GM12874 (cell line): ENCODE measurements at regions not wholly inside any gene's neighbourhood (a gene's known extent, or its start where the extent isn't known, plus 50 kb on each side); places are given as distances from the start of the nearest gene placed in this dataset.

Source experiments
- TF ChIP-seq, protein P1 (sequence below): IDR thresholded peaks from 2 replicates; pipeline ENCODE4 v1.5.1; 2011; ENCODE audit warnings: low read depth, mild to moderate bottlenecking, control low read depth, low read length, moderate library complexity; ENCODE audit not compliant: insufficient read depth

DNA sequence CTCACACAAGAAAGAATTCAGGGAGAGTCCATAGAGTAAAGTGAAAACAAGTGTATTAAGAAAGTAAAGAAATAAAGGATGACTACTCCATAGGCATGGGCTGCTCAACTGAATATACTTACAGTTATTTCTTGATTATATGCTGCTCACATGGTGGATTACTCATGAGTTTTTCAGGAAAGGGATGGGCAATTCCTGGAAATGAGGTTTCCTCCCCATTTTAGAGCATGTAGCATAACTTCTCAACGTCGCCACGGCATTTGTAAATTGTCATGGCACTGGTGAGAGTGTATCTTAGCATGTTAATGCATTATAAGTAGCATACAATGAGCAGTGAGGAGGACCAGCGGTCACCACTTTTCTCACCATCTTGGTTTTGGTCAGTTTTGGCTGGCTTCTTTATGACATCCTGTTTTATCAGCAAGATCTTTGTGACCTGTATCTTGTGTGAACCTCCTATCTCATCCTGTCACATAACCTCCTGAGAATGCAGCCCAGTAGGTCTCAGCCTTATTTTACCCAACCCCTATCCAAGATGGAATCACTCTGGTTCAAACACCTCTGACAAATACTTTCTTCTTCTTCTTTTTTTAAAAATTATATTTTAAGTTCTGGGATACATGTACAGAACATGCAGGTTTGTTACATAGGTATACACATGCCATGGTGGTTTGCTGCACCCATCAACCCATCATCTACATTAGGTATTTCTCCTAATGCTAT, 849.7 kb downstream of the TBL1XR1 start:
- TF ChIP-seq, protein P1, sequence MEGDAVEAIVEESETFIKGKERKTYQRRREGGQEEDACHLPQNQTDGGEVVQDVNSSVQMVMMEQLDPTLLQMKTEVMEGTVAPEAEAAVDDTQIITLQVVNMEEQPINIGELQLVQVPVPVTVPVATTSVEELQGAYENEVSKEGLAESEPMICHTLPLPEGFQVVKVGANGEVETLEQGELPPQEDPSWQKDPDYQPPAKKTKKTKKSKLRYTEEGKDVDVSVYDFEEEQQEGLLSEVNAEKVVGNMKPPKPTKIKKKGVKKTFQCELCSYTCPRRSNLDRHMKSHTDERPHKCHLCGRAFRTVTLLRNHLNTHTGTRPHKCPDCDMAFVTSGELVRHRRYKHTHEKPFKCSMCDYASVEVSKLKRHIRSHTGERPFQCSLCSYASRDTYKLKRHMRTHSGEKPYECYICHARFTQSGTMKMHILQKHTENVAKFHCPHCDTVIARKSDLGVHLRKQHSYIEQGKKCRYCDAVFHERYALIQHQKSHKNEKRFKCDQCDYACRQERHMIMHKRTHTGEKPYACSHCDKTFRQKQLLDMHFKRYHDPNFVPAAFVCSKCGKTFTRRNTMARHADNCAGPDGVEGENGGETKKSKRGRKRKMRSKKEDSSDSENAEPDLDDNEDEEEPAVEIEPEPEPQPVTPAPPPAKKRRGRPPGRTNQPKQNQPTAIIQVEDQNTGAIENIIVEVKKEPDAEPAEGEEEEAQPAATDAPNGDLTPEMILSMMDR: no peak

DNA sequence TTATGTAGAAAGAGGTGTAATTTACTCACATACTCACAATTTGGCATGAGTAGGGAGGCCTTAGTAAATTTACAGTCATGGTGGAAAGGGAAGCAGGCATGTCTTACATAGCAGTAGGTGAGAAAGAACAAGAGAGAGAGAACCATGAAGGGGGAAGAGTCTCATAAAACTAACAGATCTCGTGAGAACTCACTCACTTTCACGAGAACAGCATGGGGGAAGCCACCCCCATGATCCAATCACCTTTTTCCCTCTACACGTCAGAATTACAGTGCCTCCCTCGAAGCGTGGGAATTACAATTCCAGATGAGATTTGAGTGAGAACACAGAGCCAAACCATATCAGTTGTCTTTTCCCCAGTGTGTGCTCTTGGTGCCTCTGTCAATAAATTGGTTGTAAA, 855.3 kb downstream of the TBL1XR1 start:
- TF ChIP-seq, protein P1: no peak

DNA sequence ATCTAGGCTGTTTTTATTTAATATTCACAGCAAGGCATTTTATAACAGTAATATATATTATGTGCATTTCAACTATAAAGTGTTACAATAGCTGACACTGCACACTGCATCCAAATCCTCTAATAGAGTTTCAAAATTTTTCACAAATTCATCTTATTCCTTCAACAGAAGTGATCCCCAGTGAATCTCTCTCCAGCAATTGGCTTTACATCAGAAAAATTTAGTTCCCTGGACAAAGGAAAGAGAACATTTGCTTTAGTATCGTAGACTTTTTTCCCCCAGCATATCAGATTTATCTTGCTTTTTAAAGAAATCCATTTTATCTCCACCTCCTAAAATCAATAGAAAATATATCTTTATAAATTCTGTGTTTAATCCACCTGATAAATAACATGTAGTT, 868.6 kb downstream of the TBL1XR1 start:
- TF ChIP-seq, protein P1: no peak

DNA sequence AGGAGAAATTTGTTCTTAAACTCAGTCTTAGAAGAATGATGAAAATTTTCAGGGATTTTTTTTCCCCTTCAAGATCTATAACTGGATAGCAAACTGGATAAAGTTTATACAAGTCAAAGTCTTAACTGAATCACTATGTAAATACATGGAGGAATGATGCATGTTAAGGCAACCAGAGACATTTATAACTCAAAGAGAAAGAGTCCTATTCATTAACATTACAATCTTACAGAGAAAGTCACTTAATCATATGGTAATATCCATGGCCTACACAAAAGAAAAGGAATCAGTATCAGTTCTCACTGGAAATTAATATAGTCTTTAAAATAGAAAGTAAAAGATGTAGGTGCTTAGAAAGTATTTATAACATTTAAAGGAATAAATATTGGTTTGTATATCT, 869.1 kb downstream of the TBL1XR1 start:
- TF ChIP-seq, protein P1: no peak

DNA sequence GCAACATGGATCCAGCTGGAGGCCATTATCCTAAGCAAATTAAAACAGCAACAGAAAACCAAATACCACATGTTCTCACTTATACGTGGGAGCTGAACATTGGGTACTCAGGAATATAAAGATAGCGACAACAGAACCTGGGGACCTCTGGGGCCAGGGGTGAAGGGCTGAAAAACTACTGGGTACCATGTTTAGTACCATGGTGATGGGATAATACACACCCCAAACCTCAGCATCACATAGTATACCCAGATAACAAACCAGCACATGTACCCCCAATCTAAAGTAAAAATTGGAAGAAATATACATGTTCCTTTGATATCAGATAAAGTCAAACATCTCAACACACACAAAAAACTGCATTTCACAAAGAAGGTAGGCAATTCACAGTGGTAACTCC, 876.2 kb downstream of the TBL1XR1 start:
- TF ChIP-seq, protein P1: no peak

DNA sequence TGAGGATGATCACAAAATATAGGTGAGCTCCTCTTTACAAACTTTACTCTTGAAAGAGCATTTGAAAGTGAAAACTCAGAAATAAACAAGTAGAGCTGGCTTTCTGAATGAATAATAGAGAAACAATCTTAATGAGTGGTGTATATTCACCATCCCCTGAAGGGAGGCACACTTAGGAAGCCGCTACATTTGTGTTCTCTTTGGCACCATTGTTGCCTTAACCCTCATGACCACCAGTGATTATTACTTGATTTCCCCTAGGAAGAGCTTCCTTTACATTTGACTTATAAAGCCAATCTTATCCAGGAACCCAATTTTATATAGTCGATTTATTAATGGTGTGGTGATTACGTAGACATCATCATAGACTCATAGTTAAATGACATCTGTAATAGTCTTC, 883.9 kb downstream of the TBL1XR1 start:
- TF ChIP-seq, protein P1: no peak

DNA sequence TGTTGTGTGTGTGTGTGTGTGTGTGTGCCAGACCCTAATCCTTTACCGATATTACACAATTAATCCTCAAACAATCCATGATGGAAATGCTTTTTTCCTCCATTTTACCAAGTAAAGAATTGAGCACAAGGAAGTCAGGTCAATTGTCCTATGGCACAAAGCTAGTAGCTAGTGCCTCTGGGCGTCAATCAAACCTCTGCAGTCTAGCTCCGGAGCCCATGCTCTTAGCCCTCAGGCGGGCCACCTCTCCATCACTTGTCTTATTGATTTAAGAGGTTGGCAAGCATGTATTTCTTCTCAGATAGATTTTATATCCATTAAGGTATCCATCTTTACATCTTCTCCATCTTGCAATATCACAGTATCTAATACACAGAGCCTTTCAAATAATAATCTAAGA, 886.6 kb downstream of the TBL1XR1 start:
- TF ChIP-seq, protein P1: no peak
